Mesenchymal stem cell (in vitro differentiated cells and primary cell): ENCODE measurements at regions not wholly inside any gene's neighbourhood (a gene's known extent, or its start where the extent isn't known, plus 50 kb on each side); places are given as distances from the start of the nearest gene placed in this dataset.

Experiments
- DNase-seq: peaks from one replicate; pipeline ENCODE4 v3.0.0-alpha.2; 2013
- H2AFZ ChIP-seq: one replicate; pipeline ENCODE4 v1.6.1; 2013; ENCODE audit warnings: low read depth, mild to moderate bottlenecking, control low read depth, inconsistent platforms, low read length, moderate library complexity
- H2AK5ac ChIP-seq: 2 replicates; pipeline ENCODE4 v1.6.1; 2013; ENCODE audit warnings: low read length, moderate library complexity, mild to moderate bottlenecking, inconsistent platforms; ENCODE audit not compliant: severe bottlenecking
- H2BK120ac ChIP-seq: one replicate; pipeline ENCODE4 v1.6.1; 2013; ENCODE audit warnings: low read depth, mild to moderate bottlenecking, inconsistent platforms, low read length, moderate library complexity
- H2BK12ac ChIP-seq, 2 experiments: one replicate each; pipeline ENCODE4 v1.6.1; 2013; ENCODE audit warnings: inconsistent platforms in 2 of 2, low read length in 2 of 2, mild to moderate bottlenecking in 2 of 2, moderate library complexity in 2 of 2, control low read depth in 1 of 2
- H2BK15ac ChIP-seq: one replicate; pipeline ENCODE4 v1.6.1; 2013; ENCODE audit warnings: mild to moderate bottlenecking, low read depth, inconsistent platforms; ENCODE audit not compliant: poor library complexity, severe bottlenecking
- H2BK5ac ChIP-seq: 2 replicates; pipeline ENCODE4 v1.6.1; 2013; ENCODE audit warnings: low read depth, mild to moderate bottlenecking, low read length, control low read depth, inconsistent platforms; ENCODE audit not compliant: poor library complexity, severe bottlenecking
- H3K14ac ChIP-seq, 2 experiments: one replicate each; pipeline ENCODE4 v1.6.1; 2013; ENCODE audit warnings: inconsistent platforms in 2 of 2, low read length in 2 of 2, control low read depth in 1 of 2, mild to moderate bottlenecking in 1 of 2, moderate library complexity in 1 of 2
- H3K18ac ChIP-seq, 2 experiments: one replicate each; pipeline ENCODE4 v1.6.1; 2013; ENCODE audit warnings: inconsistent platforms in 2 of 2, low read length in 2 of 2, control low read depth in 1 of 2, low read depth in 1 of 2, mild to moderate bottlenecking in 1 of 2
- H3K23ac ChIP-seq, 2 experiments: one replicate each; pipeline ENCODE4 v1.6.1; 2013; ENCODE audit warnings: inconsistent platforms in 2 of 2, low read length in 2 of 2, mild to moderate bottlenecking in 2 of 2, moderate library complexity in 2 of 2, control low read depth in 1 of 2
- H3K27ac ChIP-seq: 2 replicates; pipeline ENCODE4 v1.5.1; 2013; ENCODE audit warnings: mild to moderate bottlenecking, moderate library complexity, low read length, control low read depth, inconsistent platforms; ENCODE audit not compliant: poor library complexity, severe bottlenecking
- H3K27me3 ChIP-seq, 2 experiments: 2 replicates each; pipeline versions ENCODE4 v1.6.1 to v1.7.0; 2013; ENCODE audit warnings: low read length in 2 of 2, mild to moderate bottlenecking in 2 of 2, moderate library complexity in 2 of 2, control low read depth in 1 of 2, inconsistent platforms in 1 of 2; ENCODE audit not compliant: control insufficient read depth in 1 of 2, insufficient read depth in 1 of 2
- H3K36me3 ChIP-seq, 2 experiments: 2 replicates each; pipeline versions ENCODE4 v1.6.1 to v1.7.0; 2013; ENCODE audit warnings: low read length in 2 of 2, control low read depth in 1 of 2, inconsistent platforms in 1 of 2, low read depth in 1 of 2, mild to moderate bottlenecking in 1 of 2; ENCODE audit not compliant: insufficient read depth in 2 of 2, control insufficient read depth in 1 of 2
- H3K4ac ChIP-seq, 2 experiments: one replicate each; pipeline ENCODE4 v1.6.1; 2013; ENCODE audit warnings: inconsistent platforms in 2 of 2, low read length in 2 of 2, mild to moderate bottlenecking in 2 of 2, moderate library complexity in 2 of 2, control low read depth in 1 of 2, low read depth in 1 of 2
- H3K4me1 ChIP-seq: 2 replicates; pipeline ENCODE4 v1.6.1; 2013; ENCODE audit warnings: low read depth, low read length, control low read depth; ENCODE audit not compliant: control insufficient read depth, insufficient read depth
- H3K4me2 ChIP-seq: 2 replicates; pipeline ENCODE4 v1.6.1; 2013; ENCODE audit warnings: low read length, mild to moderate bottlenecking, inconsistent platforms; ENCODE audit not compliant: poor library complexity, severe bottlenecking
- H3K4me3 ChIP-seq, 2 experiments: 2 replicates each; pipeline versions ENCODE4 v1.5.1 to v1.7.0; 2013; ENCODE audit warnings: low read length in 2 of 2, mild to moderate bottlenecking in 2 of 2, control low read depth in 1 of 2, low read depth in 1 of 2; ENCODE audit not compliant: insufficient read depth in 1 of 2
- H3K79me1 ChIP-seq: replicated peaks from 2 replicates; pipeline ENCODE4 v1.6.1; 2013; ENCODE audit warnings: mild to moderate bottlenecking, control low read depth, low read length, inconsistent platforms; ENCODE audit not compliant: poor library complexity, severe bottlenecking
- H3K9ac ChIP-seq: 2 replicates; pipeline ENCODE4 v1.7.0; 2013; ENCODE audit warnings: mild to moderate bottlenecking, low read length, moderate library complexity
- H3K9me3 ChIP-seq: 2 replicates; pipeline ENCODE4 v1.7.0; 2013; ENCODE audit warnings: mild to moderate bottlenecking, low read length; ENCODE audit not compliant: control insufficient read depth
- H4K8ac ChIP-seq: one replicate; pipeline ENCODE4 v1.6.1; 2013; ENCODE audit warnings: inconsistent platforms, mild to moderate bottlenecking, low read length, moderate library complexity
- H4K91ac ChIP-seq: one replicate; pipeline ENCODE4 v1.6.1; 2013; ENCODE audit warnings: mild to moderate bottlenecking, low read length, inconsistent platforms
- WGBS: methylation state at CpG from one replicate; pipeline ENCODE4 v1.1.7; 2013; ENCODE audit warnings: mixed read lengths; 5-methylcytosine and 5-hydroxymethylcytosine counted together

DNA sequence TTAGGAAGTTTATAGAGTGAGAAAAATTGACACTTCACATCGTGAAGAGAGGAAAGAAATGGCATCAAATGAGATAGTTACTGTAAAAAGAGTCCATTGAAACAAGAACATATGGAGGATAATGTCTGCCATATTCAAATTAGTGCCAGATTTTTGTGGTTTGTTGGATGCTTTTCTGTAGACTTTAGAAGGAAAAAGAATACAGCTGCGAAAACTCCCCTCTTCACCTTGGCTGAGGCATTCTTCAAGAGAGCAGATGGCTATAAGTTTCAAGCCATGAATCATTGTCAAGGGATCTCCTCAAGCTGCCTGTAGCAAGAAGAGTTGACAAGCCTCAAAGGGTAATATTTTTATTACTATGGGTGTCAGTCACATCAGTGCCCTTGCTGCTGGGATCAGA lies 507.4 kb upstream of the RAG2 start:
- no peak overlapping the region for H3K9ac ChIP-seq
- no peaks in the 10 kb centered on the region for H3K9me3 ChIP-seq
- no peaks in the 10 kb centered on the region for H3K27me3 ChIP-seq
- no peak overlapping the region for H4K8ac ChIP-seq
- H2BK12ac ChIP-seq = no peak overlapping the region
- no peak overlapping the region for H3K23ac ChIP-seq
- no peak overlapping the region for H3K14ac ChIP-seq
- no peak overlapping the region for H2BK15ac ChIP-seq
- H2BK120ac ChIP-seq = no peak overlapping the region
- H3K4me2 ChIP-seq = no peak overlapping the region
- no peaks in the 10 kb centered on the region for H3K79me1 ChIP-seq
- no peak overlapping the region for H2AFZ ChIP-seq
- H4K91ac ChIP-seq = no peak overlapping the region
- H3K4me3 ChIP-seq = no peak overlapping the region
- no peaks in the 10 kb centered on the region for H3K4me1 ChIP-seq
- H3K27ac ChIP-seq = no peak overlapping the region
- H3K4ac ChIP-seq = no peak overlapping the region
- DNase-seq = no peak
- no peak overlapping the region for H2AK5ac ChIP-seq
- H3K36me3 ChIP-seq = no peaks in the 10 kb centered on the region
- H3K18ac ChIP-seq = no peak overlapping the region
- WGBS = 86% methylated on average over 2 of the region's 2 CpGs
- H2BK5ac ChIP-seq = no peak overlapping the region

DNA sequence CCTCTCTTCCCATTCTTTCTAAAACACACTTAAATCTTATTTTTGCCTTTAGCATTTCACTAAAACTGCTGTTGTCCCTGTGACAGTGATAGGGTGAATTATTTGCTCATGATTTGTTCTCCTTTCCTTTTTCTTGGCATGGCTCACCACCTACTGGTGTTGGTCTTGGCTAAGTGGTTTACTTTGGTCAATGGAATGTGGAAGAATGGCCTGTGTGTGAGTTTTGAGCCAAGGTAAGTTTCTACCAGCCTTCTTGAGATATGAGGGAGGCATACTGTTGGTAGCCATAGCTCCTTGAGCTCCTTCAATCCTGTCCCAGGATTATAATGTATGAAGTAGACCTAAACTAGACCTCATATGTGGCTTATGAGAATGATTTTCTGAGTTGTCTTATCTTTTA lies 506.3 kb upstream of the RAG2 start:
- Histone ChIP-seq H3K36me3 (no peaks in the 10 kb centered on the region), H3K4me1 (no peaks in the 10 kb centered on the region), H3K4me3 (no peak overlapping the region), H2BK12ac (no peak overlapping the region), H3K4me2 (no peak overlapping the region), H3K27me3 (no peaks in the 10 kb centered on the region), H3K18ac (no peak overlapping the region), H2AFZ (no peak overlapping the region), H3K9me3 (no peaks in the 10 kb centered on the region), H2BK15ac (no peak overlapping the region), H2BK120ac (no peak overlapping the region), H3K14ac (no peak overlapping the region), H3K23ac (no peak overlapping the region), H2BK5ac (no peak overlapping the region), H3K79me1 (no peaks in the 10 kb centered on the region), H3K4ac (no peak overlapping the region), H3K27ac (no peak overlapping the region), H4K91ac (no peak overlapping the region), H2AK5ac (no peak overlapping the region), H4K8ac (no peak overlapping the region), H3K9ac (no peak overlapping the region)
- no peak for DNase-seq

DNA sequence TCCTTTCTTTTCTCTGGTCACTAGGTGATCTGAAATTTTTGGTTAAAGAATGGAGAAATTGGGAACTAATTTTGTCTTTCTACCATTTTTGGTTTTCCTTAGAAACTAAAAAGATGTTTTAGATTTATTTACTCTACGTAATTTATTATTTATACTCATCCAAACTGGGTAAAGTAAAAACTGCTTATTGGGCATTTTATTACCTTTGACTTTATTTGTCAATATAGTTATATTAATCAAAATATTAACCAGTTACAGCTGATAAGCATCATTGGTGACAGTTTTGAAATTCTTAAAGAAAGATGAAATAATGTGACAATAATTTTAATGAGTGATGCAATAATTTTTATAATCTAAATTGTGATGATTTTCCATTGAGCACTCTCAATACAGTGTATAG lies 502.0 kb upstream of the RAG2 start:
- H3K9ac ChIP-seq = no peak overlapping the region
- no peak for DNase-seq
- no peak overlapping the region for H2AFZ ChIP-seq
- H3K14ac ChIP-seq = no peak overlapping the region
- H3K4me2 ChIP-seq = no peak overlapping the region
- no peak overlapping the region for H2BK15ac ChIP-seq
- no peak overlapping the region for H4K91ac ChIP-seq
- H3K18ac ChIP-seq = no peak overlapping the region
- no peaks in the 10 kb centered on the region for H3K79me1 ChIP-seq
- no peaks in the 10 kb centered on the region for H3K36me3 ChIP-seq
- H3K4me3 ChIP-seq = no peak overlapping the region
- H3K27me3 ChIP-seq = no peaks in the 10 kb centered on the region
- H2BK5ac ChIP-seq = no peak overlapping the region
- no peak overlapping the region for H3K4ac ChIP-seq
- no CpG with 5 or more reads among the region's 1 CpG for WGBS
- H2BK12ac ChIP-seq = no peak overlapping the region
- no peak overlapping the region for H3K27ac ChIP-seq
- no peak overlapping the region for H2AK5ac ChIP-seq
- no peak overlapping the region for H4K8ac ChIP-seq
- no peak overlapping the region for H3K23ac ChIP-seq
- no peak overlapping the region for H2BK120ac ChIP-seq
- H3K4me1 ChIP-seq = no peaks in the 10 kb centered on the region
- H3K9me3 ChIP-seq = no peaks in the 10 kb centered on the region

DNA sequence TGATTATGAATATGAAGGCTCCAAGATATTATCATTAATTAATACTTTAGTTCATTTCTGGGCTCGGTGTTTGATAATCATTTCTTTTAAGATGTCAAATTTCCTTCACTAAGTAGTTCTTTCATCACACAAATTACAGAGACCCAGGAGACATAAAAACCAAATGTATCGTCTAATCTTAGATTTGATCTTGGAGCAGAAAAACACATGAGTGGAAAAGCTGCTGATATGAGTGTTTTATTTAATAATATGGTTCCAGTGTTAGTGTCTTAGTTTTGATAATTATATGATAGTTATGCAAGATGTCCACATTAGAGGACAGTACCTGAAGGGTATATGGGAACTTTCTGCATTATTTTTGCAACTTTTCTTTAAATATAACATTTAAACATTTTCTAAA lies 494.5 kb upstream of the RAG2 start:
- Histone ChIP-seq H2BK5ac (no peak overlapping the region), H3K23ac (no peak overlapping the region), H2AFZ (no peak overlapping the region), H3K4me1 (no peaks in the 10 kb centered on the region), H3K18ac (no peak overlapping the region), H2BK12ac (no peak overlapping the region), H3K4me2 (no peak overlapping the region), H3K4me3 (no peak overlapping the region), H4K91ac (no peak overlapping the region), H3K14ac (no peak overlapping the region), H4K8ac (no peak overlapping the region), H2BK120ac (no peak overlapping the region), H2AK5ac (no peak overlapping the region), H3K79me1 (no peaks in the 10 kb centered on the region), H3K27ac (no peak overlapping the region), H2BK15ac (no peak overlapping the region), H3K27me3 (no peaks in the 10 kb centered on the region), H3K4ac (no peak overlapping the region), H3K36me3 (no peaks in the 10 kb centered on the region), H3K9ac (no peak overlapping the region), H3K9me3 (no peaks in the 10 kb centered on the region)
- WGBS = 100% methylated on average over 1 of the region's 2 CpGs
- DNase-seq = no peak
